OCI-LY1 (cell line): ENCODE measurements at regions not wholly inside any gene's neighbourhood (a gene's known extent, or its start where the extent isn't known, plus 50 kb on each side); places are given as distances from the start of the nearest gene placed in this dataset.

Source experiments
- EZH2 ChIP-seq: fragments of 200-600 bp; sonication (generic), shearing (Covaris generic); IDR thresholded peaks from 2 replicates; pipeline ENCODE4 v1.8.0; 2017; ENCODE audit warnings: borderline replicate concordance, mixed run types, mild to moderate bottlenecking, antibody characterized with exemption, low read length, moderate library complexity, mixed read lengths
- TF ChIP-seq, protein P1 (sequence below): fragments of 200-600 bp; sonication (generic), shearing (Covaris generic); IDR thresholded peaks from 2 replicates; pipeline ENCODE4 v1.5.1; 2017; ENCODE audit warnings: mild to moderate bottlenecking, antibody characterized with exemption, low read length, moderate library complexity, mixed read lengths

DNA sequence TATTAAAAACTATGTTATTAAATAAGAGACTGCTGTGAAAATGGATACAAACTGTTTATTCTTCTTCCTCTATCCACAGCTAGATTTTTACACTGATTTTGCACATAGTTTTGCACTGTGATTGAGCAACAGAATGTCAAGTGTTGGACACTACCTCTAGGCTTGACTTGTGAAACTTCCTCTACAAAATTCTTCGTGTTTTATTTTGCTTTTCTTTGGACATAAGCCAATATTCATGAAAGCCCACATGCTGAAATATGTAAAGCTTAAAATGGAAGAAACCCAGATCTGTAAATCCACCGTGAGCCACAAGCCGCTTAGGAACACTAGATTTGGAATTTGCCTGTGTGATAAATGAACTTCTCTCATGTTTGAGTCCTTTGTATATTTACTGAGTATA lies 849.4 kb downstream of the FSTL5 start:
- TF ChIP-seq, protein P1, sequence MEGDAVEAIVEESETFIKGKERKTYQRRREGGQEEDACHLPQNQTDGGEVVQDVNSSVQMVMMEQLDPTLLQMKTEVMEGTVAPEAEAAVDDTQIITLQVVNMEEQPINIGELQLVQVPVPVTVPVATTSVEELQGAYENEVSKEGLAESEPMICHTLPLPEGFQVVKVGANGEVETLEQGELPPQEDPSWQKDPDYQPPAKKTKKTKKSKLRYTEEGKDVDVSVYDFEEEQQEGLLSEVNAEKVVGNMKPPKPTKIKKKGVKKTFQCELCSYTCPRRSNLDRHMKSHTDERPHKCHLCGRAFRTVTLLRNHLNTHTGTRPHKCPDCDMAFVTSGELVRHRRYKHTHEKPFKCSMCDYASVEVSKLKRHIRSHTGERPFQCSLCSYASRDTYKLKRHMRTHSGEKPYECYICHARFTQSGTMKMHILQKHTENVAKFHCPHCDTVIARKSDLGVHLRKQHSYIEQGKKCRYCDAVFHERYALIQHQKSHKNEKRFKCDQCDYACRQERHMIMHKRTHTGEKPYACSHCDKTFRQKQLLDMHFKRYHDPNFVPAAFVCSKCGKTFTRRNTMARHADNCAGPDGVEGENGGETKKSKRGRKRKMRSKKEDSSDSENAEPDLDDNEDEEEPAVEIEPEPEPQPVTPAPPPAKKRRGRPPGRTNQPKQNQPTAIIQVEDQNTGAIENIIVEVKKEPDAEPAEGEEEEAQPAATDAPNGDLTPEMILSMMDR = no peak
- no peak for TF ChIP-seq EZH2
